H1 (cell line): ENCODE measurements at regions not wholly inside any gene's neighbourhood (a gene's known extent, or its start where the extent isn't known, plus 50 kb on each side); places are given as distances from the start of the nearest gene placed in this dataset.

Source experiments
- CHD7 ChIP-seq: fragments of 300-600 bp; sonication (generic); IDR thresholded peaks from 2 replicates; pipeline ENCODE4 v1.7.1; 2012; ENCODE audit warnings: low read length, moderate library complexity, mild to moderate bottlenecking, inconsistent platforms; ENCODE audit not compliant: insufficient replicate concordance
- MAX ChIP-seq: IDR thresholded peaks from 2 replicates; pipeline ENCODE4 v1.6.1; 2012; ENCODE audit warnings: inconsistent platforms
- SIN3A ChIP-seq, 2 experiments: IDR thresholded peaks in 1 of 2; conservative IDR thresholded peaks in 1 of 2; 2 replicates each; pipeline ENCODE4 v1.6.1; 2011 to 2012; ENCODE audit warnings: low read length in 2 of 2, improper control_type of control experiment in 1 of 2, low read depth in 1 of 2, mild to moderate bottlenecking in 1 of 2

DNA sequence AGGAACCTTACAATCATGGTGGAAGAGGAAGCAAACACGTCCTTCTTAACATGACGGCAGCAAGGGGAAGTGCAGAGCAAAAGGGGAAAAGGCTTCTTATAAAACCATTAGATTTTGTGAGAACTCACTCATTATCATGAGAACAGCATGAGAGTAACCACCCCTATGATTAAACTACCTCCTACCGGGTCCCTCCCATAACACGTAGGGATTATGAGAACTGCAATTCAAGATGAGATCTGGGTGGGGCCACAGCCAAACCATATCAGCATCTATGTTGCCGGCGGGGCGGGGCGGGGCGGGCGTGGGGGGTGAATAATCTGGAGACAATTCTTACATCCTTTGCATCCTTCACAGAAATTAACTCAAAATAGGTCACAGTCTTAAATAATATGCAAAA is 58.8 kb upstream of the GFPT2 start (continued):
- TF ChIP-seq CHD7: no peak
- no peak for TF ChIP-seq SIN3A (conservative IDR thresholded peaks at IDR 0.05 in 1 of 2, IDR thresholded peaks at IDR 0.05 in 1 of 2; ENCODE audit: low read depth in 1 of 2, low read length in 2 of 2)
- no peak for TF ChIP-seq MAX
